ENCODE measurements at regions not wholly inside any gene's neighbourhood (a gene's known extent, or its start where the extent isn't known, plus 50 kb on each side); places are given as distances from the start of the nearest gene placed in this dataset.

- Mint-ChIP-seq H3K27ac (no peak overlapping the region), H3K36me3 (no peaks in the 10 kb centered on the region), H3K9me3 (no peaks in the 10 kb centered on the region), H3K4me1 (no peaks in the 10 kb centered on the region), H3K4me3 (no peak overlapping the region), H3K27me3 (ENCODE audit: low read depth) (no peaks in the 10 kb centered on the region)
- ChIA-PET POLR2A (no interaction called here), CTCF (interaction anchor here (0.7 kb wide), 1 partner anchor 39 kb away, joined by 3 read pairs; no protein-coding TSS in a partner anchor)
- peak; percentile 81 for TF ChIP-seq GABPB1 (CRISPR knock-in tag; IDR thresholded peaks at IDR 0.05)
- no peak for TF ChIP-seq TEAD4 (CRISPR knock-in tag; IDR thresholded peaks at IDR 0.05)
- TF ChIP-seq CTCF (IDR thresholded peaks at IDR 0.05), result no peak
- TF ChIP-seq, protein P1, sequence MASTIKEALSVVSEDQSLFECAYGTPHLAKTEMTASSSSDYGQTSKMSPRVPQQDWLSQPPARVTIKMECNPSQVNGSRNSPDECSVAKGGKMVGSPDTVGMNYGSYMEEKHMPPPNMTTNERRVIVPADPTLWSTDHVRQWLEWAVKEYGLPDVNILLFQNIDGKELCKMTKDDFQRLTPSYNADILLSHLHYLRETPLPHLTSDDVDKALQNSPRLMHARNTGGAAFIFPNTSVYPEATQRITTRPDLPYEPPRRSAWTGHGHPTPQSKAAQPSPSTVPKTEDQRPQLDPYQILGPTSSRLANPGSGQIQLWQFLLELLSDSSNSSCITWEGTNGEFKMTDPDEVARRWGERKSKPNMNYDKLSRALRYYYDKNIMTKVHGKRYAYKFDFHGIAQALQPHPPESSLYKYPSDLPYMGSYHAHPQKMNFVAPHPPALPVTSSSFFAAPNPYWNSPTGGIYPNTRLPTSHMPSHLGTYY (CRISPR knock-in tag; IDR thresholded peaks at IDR 0.05), result no peak
- no peak for TF ChIP-seq FOXP4 (CRISPR knock-in tag; IDR thresholded peaks at IDR 0.05)
- TF ChIP-seq ZNF219 (CRISPR knock-in tag; IDR thresholded peaks at IDR 0.05; ENCODE audit: borderline replicate concordance), result no peak
- no peak for TF ChIP-seq EMX1 (CRISPR knock-in tag; IDR thresholded peaks at IDR 0.05)
- 0 out of 2 replicates have a peak, but pooled peaks have one; percentile 27 for TF ChIP-seq PREB (CRISPR knock-in tag; IDR thresholded peaks at IDR 0.05; ENCODE audit: borderline replicate concordance)
- TF ChIP-seq, protein P2, sequence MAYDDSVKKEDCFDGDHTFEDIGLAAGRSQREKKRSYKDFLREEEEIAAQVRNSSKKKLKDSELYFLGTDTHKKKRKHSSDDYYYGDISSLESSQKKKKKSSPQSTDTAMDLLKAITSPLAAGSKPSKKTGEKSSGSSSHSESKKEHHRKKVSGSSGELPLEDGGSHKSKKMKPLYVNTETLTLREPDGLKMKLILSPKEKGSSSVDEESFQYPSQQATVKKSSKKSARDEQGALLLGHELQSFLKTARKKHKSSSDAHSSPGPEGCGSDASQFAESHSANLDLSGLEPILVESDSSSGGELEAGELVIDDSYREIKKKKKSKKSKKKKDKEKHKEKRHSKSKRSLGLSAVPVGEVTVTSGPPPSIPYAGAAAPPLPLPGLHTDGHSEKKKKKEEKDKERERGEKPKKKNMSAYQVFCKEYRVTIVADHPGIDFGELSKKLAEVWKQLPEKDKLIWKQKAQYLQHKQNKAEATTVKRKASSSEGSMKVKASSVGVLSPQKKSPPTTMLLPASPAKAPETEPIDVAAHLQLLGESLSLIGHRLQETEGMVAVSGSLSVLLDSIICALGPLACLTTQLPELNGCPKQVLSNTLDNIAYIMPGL (CRISPR knock-in tag; IDR thresholded peaks at IDR 0.05), result no peak
- no peak for TF ChIP-seq CREM (CRISPR knock-in tag; IDR thresholded peaks at IDR 0.05)
- ATAC-seq (no peak), DNase-seq (ENCODE audit: low spot score) (no peak)
Observed at GRCh38 chr20:50242863-50243609, 52.4 kb downstream of the CEBPB start.

- H3K27ac Mint-ChIP-seq, result no peak overlapping the region
- H3K4me1 Mint-ChIP-seq, result no peaks in the 10 kb centered on the region
- no peaks in the 10 kb centered on the region for H3K9me3 Mint-ChIP-seq
- CTCF ChIA-PET, result interaction anchor here (0.7 kb wide), 1 partner anchor 38 kb away, joined by 3 read pairs; no protein-coding TSS in a partner anchor
- ATAC-seq (no peak), DNase-seq (ENCODE audit: low spot score) (no peak)
- no peaks in the 10 kb centered on the region for H3K27me3 Mint-ChIP-seq (ENCODE audit: low read depth)
- H3K4me3 Mint-ChIP-seq, result no peak overlapping the region
- POLR2A ChIA-PET, result no interaction called here
- H3K36me3 Mint-ChIP-seq, result no peaks in the 10 kb centered on the region
- no peak for TF ChIP-seq ETV6 (CRISPR knock-in tag; IDR thresholded peaks at IDR 0.05)
- TF ChIP-seq GABPB1 (CRISPR knock-in tag; IDR thresholded peaks at IDR 0.05), result 0 out of 2 replicates have a peak, but pooled peaks have one; percentile 4
Observed at GRCh38 chr20:50243610-50244351, 53.2 kb downstream of the CEBPB start.

All from WTC11 (cell line).